ENCODE measurements at regions not wholly inside any gene's neighbourhood (a gene's known extent, or its start where the extent isn't known, plus 50 kb on each side); places are given as distances from the start of the nearest gene placed in this dataset.

GRCh38 chr7:50246551-50246950, 58.0 kb upstream of the IKZF1 start:
- in situ Hi-C loops (cut with MboI; ENCODE audit: low sequenced_read_pairs) (no loop called here), intact Hi-C loops (cut with micrococcal nuclease) (no loop called here), dilution Hi-C loops (cut with HindIII; ENCODE audit: low sequenced_read_pairs, unreplicated experiment) (no loop called here)
- TF ChIP-seq NFE2L2 (IDR thresholded peaks at IDR 0.05; ENCODE audit: low read depth, low read length) (no peak), RCOR1 (IDR thresholded peaks at IDR 0.05; ENCODE audit: insufficient replicate concordance, low read length) (no peak), BHLHE40 (IDR thresholded peaks at IDR 0.05; ENCODE audit: low read depth, low read length) (no peak), POLR2A (IDR thresholded peaks at IDR 0.05; ENCODE audit: low read depth, low read length) (no peak), ELK1 (IDR thresholded peaks at IDR 0.05; ENCODE audit: borderline replicate concordance, low read depth, low read length) (no peak), RFX5 (IDR thresholded peaks at IDR 0.05; ENCODE audit: low read depth, low read length) (no peak), FOS (IDR thresholded peaks at IDR 0.05; ENCODE audit: low read depth, low read length) (no peak), MXI1 (IDR thresholded peaks at IDR 0.05; ENCODE audit: borderline replicate concordance, low read depth, low read length) (no peak), MAFK (IDR thresholded peaks at IDR 0.05; ENCODE audit: low read depth, low read length) (no peak), SMC3 (IDR thresholded peaks at IDR 0.05; ENCODE audit: low read depth, low read length) (no peak), RAD21 (IDR thresholded peaks at IDR 0.05; ENCODE audit: low read length) (no peak), MAZ (IDR thresholded peaks at IDR 0.05; ENCODE audit: borderline replicate concordance, low read depth, low read length) (no peak), CHD1 (IDR thresholded peaks at IDR 0.05; ENCODE audit: low read depth, low read length) (no peak), USF2 (IDR thresholded peaks at IDR 0.05; ENCODE audit: low read depth, low read length) (no peak), CEBPB (IDR thresholded peaks at IDR 0.05; ENCODE audit: low read depth, low read length) (no peak), CTCF (conservative IDR thresholded peaks at IDR 0.05; ENCODE audit: low read depth, low read length) (no peak)
- Histone ChIP-seq H3K56ac (ENCODE audit: extremely low read depth, insufficient read depth, low read length) (no peak overlapping the region), H4K5ac (ENCODE audit: low read depth, low read length) (no peak overlapping the region), H3K79me1 (ENCODE audit: low read depth in 1 of 2, low read length in 2 of 2) (no peaks in the 10 kb centered on the region), H2AK5ac (ENCODE audit: low read depth, low read length) (no peak overlapping the region), H2BK5ac (ENCODE audit: low read depth, low read length, poor library complexity, severe bottlenecking) (no peak overlapping the region), H2BK20ac (ENCODE audit: low read depth, low read length) (no peak overlapping the region), H3K27me3 (ENCODE audit: control insufficient read depth, insufficient read depth, low read length) (no peaks in the 10 kb centered on the region), H2BK15ac (ENCODE audit: low read depth, low read length) (no peak overlapping the region), H3K4me3 (ENCODE audit: insufficient read depth, low read depth, low read length) (no peak overlapping the region), H3K14ac (replicated peaks; ENCODE audit: low read depth, low read length) (no peak overlapping the region), H3K9me3 (ENCODE audit: control insufficient read depth, insufficient read depth, low read length) (no peaks in the 10 kb centered on the region; the same call in 1 of the 2 replicates), H2AFZ (replicated peaks; ENCODE audit: low read length, poor library complexity) (no peak overlapping the region), H4K20me1 (ENCODE audit: insufficient read depth, low read length) (no peaks in the 10 kb centered on the region), H4K8ac (ENCODE audit: low read depth in 2 of 2, low read length in 2 of 2) (no peak overlapping the region), H3K4ac (ENCODE audit: low read depth, low read length) (no peak overlapping the region), H3K4me1 (ENCODE audit: control insufficient read depth, insufficient read depth, low read length) (no peaks in the 10 kb centered on the region), H4K91ac (ENCODE audit: insufficient read depth, low read depth, low read length) (no peak overlapping the region), H2BK120ac (ENCODE audit: low read depth, low read length) (no peak overlapping the region), H3K9ac (ENCODE audit: low read depth, low read length) (no peak overlapping the region), H3K18ac (ENCODE audit: low read depth, low read length) (no peak overlapping the region), H3K9me1 (ENCODE audit: insufficient read depth, low read length) (no peaks in the 10 kb centered on the region), H3K27ac (ENCODE audit: insufficient read depth, low read length) (no peak overlapping the region), H3K36me3 (ENCODE audit: control insufficient read depth, insufficient read depth, low read length) (no peaks in the 10 kb centered on the region), H3K23ac (ENCODE audit: low read depth, low read length) (no peak overlapping the region), H3K4me2 (ENCODE audit: low read depth, low read length) (no peak overlapping the region), H2AK9ac (replicated peaks; ENCODE audit: low read depth, low read length, poor library complexity) (no peak overlapping the region)
- POLR2A ChIA-PET (ENCODE audit: unreplicated experiment) = no interaction called here
- ATAC-seq (ENCODE audit: low read depth) = no peak
- DNase-seq = no peak
- WGBS, 2 experiments (ENCODE audit: extremely low coverage in 2 of 2, insufficient read length in 1 of 2) = no CpG with 5 or more reads among the region's 2 CpGs
- CTCF ChIA-PET = no interaction called here
- BruUV-seq (replicated peaks) = no TSS peak
